CD4-positive, alpha-beta T cell treated with Interferon alpha-2 for 1 hour (primary cell): ENCODE measurements at regions not wholly inside any gene's neighbourhood (a gene's known extent, or its start where the extent isn't known, plus 50 kb on each side); places are given as distances from the start of the nearest gene placed in this dataset.

Experiments used
- DNase-seq, 2 donors: peaks; one replicate each; pipeline ENCODE4 v3.0.0-alpha.2; 2020 to 2022

DNA sequence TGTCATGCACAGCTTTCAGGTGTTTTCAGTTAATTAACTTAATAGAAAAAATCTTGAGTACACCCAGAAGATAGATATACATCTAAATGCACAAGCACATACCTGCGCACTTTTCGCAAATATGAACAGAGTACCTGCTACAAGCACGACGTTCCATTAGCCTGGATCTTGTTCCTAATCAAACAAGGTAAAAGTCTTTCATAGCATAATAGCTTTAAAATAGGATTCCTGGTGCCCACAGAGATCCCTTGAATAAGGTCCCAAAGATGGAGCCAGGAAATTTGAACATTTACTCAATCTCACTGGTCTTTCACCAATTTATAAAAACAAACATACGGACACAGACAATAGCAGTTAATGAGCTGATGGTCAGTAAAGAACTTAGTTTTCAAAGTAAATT lies 689.8 kb upstream of the CHORDC1 start:
- no peak for DNase-seq

DNA sequence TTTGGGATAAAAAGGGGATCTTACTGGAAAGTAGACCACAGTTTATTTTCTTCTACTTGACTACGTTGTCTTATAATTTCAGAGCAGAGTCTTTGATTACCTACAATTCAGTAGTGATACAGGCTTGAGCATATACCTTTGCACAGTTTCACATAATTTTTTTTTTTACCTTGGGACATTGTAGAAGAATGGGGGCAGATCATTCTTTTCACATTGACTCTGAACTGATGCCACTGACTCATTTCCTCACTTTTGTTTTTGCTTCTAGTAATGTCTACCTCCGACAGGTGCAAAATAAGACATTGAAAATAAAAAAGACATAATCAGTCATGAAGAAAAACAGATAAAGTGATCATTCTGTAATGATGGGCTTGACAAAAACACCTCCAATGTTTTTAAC lies 688.3 kb upstream of the CHORDC1 start:
- DNase-seq = no peak

DNA sequence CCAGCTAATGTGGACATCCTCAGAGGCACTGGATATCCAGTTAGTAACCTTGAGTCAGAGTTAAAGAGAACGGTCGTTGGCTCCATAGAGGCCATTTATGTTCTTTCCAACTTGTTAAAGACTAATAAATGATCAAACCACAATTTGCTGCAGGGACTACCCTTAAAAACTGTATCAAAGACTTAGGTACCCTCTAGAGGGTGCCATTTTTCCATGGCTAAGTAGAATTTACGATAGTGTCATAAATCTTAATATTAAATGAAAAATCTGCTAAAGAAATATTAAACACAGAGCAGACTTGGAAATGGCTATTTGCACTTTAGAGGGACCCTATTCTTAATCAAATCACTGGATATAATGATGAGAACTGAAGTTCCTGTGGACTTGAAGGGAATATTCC lies 685.2 kb upstream of the CHORDC1 start:
- no peak for DNase-seq

DNA sequence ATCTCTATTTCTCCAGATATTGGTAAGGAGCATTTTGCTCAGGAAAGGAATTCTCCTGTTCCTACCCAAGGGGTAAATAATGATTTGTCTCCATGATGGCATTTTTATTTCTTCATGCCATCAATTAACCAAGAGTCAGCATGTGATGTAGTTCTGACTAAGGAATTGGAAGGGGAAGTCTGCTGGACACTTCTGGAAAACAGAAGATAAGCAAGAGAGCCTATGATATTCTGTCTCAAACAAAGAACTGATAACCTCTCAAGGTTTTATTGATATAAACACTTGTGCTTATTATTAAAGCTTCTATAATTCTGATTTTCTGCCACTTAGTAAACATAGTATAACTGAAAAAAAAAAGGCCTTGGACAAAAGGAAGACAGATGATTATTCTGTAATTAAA lies 673.0 kb upstream of the CHORDC1 start:
- DNase-seq = no peak

DNA sequence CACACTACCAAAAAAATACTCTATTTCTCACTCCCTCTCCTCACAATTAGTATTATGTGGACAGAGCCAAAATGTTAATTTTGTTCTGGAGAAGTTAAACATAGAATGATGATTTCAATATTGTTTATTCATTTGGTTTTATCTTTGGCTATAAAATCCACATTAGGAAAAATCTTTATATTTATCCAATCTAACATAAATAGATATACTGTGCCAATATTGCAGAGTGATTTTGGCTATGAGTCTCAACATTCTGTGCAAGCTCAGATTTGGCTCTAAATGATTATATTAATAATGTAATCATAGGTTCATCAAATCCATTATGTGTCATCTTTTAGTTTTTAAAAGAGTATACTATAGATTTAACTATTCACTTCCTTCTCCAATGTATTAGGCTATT lies 667.5 kb upstream of the CHORDC1 start:
- DNase-seq = no peak

DNA sequence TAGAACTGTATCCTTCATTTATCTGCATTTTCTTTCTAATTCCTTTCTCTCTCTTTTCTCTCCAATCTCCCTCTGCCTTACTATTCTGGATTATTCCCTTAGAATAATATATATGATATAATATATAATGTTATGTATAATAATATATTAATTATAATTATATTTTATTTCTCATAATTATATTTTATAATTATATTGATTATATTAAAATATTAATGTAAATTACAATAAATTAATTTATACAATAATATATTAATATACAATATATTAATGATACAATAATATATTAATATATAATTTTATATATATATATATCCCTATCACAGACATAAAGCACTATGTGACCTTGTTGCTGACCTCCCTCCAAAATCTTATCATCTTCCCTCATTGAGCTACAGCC lies 661.3 kb upstream of the CHORDC1 start:
- no peak for DNase-seq

DNA sequence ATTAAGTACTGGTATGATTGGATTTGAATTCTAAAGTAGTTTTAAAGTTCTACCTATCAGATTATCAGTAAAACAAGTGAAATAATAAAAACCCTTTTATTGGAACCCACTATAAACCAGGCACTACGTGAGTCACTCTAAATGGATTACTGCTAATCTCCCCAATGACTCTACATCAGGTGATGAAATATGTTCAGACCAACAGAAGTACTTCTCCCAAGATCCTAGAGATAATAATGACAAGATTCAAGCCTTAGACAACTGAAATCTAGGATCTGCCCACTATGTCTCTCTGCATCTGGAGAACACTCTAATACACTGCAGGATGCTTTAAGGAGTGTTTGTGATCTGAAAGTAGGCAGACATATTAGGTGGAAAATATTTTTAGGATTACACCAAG lies 652.1 kb upstream of the CHORDC1 start:
- no peak for DNase-seq

DNA sequence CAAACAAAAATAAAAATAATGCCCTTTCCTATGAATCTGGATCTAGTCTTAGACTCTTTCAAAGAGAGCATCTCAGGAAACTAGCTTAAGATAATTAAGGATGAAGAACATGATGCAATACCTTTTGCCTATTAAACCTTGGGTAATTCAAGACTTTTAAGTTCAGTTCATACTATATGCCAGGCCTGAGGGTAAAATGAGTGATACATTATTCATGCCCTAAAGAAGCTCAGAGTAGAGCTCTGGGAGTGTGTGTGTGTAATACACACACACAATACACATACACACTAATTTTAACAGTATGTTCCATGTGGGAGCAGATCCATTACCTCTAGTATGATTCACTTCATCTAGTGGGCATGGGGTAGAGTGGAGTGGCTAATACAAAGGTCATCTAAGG lies 651.4 kb upstream of the CHORDC1 start:
- DNase-seq = no peak

DNA sequence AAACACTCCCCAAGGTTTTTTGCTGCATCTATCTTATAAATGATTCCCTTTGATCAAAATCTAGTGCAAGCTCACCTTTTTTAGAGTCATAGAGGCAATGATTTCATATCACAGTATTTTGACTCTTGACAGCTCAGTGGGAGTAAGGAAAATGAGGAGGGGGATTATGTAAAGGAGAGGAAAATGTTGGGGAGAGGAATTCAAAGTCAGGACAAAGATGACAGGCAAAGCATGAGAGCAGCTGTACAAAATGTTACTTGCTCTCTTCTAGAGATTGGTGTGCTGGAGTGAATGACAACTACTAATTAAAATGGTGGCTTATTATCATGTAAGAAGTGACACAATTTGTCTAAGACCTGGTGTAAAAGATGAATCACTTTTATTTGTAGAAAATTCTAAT lies 644.6 kb upstream of the CHORDC1 start:
- no peak for DNase-seq

DNA sequence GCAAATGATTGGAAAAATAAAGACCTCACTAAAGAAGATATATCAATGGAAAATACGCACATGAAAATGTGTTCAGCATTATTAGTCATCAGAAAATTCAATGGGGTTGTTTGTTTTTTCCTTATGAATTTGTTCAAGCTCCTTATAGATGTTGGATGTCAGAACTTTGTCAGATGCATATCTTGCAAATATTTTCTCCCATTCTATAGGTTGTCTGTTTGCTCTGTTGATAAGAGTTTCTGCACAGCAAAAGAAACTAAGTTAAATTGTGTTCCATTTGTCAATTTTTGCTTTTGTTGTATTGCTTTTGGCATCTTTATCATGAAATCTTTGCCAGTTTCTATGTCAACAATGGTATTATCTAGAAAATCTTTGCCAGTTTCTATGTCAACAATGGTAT lies 633.9 kb upstream of the CHORDC1 start:
- no peak for DNase-seq

DNA sequence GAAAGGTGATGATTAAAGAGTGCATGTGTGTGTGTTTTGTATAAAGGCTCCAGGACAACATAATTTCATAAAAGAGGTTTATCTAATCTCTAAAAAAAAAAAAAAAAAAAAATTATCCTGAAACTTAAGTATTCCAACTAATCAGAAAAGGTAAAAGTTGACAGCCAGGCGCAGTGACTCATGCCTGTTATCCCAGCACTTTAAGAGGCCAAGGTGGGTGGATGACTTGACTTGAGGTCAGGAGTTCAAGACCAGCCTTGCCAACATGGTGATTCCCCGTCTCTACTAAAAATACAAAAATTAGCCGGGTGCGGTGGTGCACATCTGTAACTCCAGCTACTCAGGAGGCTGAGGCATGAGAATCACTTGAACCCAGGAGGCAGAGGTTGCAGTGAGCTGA lies 632.7 kb upstream of the CHORDC1 start:
- no peak for DNase-seq

DNA sequence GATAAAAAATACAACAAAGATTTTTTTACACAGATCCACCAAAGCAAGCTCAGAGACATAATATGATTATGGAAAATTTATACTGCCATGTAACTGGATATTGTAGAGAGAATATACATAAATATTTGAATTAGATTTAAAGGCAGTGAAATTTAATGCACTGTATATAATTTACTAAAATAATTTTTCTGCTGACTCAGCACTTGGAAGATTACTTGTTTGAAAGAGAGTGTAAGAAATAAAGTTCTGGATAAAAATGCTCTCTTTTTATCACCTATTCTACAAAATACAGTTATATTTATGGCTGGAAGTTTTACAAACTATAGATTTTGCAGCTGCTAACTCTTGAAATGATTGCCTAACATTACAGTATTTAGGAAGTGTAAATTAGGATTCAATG lies 628.3 kb upstream of the CHORDC1 start:
- DNase-seq = no peak

DNA sequence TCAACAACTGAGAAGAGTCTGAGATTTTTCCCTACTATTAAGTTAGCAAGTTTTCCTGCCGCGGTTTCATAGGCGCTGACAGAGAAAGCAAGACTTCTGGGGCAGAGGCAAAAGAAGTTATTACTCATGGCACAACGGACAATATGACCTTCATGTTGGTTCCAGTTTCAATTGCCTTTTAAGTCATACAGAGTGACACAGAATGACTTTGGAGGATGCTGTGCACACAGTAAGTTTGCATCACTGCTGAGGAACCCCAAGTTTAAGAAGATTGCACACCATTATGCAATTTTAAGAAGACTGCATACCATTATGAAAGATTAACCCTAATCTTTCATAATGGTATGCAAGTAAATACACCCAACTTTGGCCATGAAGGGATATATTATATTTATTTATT lies 626.5 kb upstream of the CHORDC1 start:
- DNase-seq = no peak

DNA sequence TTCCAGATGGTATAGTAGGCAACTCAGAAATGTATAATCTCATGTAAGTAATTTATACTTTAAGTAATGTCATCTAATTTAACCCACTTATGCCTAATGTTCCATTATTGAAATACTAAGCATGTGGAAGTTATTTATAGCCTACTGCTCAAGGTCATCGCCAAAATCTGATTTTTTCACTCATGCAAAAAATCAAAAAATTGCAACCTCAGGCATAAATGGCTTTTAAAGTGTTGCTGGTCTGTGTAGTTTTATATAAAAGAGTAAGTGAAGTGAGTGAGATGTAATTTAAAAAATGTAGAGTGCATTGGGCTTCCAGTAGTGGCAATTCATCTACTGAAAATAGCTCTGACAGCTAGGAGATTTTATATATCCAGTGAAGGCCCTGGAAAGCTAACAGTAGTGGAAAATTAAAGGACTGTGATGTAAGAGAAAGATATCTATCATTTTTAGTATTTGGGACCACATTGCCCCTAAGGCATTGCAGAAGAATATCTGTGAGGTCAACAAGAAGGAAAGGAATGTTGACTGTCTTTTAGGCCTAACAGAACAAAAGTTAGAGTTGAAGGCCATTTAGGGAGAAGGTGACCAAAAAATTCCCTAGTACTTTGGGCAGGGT lies 624.5 kb upstream of the CHORDC1 start:
- DNase-seq = no peak

DNA sequence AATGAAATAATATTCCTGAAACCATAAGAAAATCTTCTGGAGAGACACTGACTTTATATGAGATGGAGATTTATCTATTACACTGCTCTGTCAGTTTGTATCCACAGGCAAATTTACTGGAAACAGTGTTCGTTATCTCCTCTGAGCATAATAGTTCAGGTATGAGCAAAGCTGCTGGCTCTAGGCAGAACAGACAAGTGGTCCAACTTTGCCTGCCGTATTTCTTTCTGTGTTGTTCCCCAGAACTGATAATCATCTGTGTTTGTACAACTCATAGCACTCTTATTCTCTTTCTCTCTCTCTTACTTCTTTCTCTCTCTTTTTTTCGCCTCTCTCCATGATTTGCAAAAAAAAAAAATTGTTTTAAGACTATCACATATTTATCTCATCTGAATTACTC lies 623.8 kb upstream of the CHORDC1 start:
- no peak for DNase-seq

DNA sequence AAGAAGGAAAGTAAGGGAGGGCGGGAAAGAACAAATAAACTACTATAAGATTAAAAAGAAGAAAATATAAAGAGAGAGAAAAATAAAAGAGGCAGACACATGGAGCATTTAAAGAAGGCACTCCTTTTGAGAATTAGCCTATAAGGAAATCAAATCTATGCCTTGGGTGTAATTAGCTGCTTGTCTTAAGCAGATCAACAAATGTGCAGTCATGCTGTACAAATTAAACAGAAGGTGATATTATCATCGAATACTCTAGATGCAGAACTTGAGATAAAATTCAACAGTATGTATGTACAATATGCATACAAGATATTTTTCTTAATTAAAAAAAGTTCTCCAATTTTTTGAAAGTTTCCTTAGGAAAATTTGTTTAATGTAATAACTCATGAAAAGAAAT lies 623.0 kb upstream of the CHORDC1 start:
- no peak for DNase-seq

DNA sequence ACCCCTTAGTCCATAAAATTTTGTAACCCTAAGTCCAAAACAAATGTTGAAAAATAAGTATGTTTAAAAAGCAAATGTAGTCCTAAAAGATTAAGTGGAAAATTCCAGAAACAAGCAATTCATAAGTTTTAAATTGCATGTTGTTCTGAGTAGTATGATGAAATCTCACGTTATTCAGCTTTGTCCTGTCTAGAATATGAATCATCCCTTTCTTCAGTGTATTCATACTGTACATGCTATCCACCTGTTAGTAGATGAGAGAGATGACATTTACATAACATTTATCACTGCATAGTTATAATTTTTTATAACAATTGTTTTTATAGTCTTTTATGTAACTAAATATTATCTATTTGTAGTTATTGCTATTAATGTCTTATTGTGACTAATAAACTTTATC lies 622.3 kb upstream of the CHORDC1 start:
- DNase-seq = no peak

DNA sequence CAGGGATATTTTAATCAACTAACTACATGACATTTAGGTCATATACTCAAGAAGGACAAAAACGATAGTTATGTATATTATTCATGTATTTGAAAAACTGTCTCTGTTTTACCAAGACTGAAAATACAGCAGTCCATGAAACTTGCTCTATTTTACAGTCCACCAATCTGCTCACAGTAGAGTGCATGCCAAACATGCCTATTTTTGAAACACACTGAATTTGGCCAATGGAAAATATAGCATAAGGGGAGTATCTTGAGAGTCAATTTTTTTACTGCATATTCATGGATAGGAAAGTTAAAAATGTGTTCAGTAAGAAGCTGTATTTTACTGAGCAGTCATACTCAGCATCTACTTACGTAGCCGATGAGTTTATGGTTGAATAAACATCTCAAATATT lies 621.2 kb upstream of the CHORDC1 start:
- no peak for DNase-seq

DNA sequence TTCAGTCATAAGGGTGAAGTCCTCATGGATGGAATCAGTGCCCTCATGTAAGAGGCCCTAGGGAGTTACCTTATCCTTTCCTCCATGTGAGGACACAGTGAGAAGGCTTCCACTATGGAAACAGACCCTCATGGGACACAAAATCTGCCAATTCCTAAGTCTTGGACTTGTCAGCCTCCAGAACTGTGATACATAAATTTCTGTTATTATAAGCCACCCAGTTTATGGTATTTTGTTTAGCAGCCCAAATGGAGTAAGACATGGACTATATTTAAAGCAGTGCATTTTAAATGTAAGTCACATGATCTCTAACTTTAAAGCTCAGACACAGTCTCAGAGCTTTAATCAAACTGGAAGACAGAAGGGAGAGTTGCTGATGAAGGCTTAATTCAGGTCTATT lies 619.8 kb upstream of the CHORDC1 start:
- DNase-seq = no peak

DNA sequence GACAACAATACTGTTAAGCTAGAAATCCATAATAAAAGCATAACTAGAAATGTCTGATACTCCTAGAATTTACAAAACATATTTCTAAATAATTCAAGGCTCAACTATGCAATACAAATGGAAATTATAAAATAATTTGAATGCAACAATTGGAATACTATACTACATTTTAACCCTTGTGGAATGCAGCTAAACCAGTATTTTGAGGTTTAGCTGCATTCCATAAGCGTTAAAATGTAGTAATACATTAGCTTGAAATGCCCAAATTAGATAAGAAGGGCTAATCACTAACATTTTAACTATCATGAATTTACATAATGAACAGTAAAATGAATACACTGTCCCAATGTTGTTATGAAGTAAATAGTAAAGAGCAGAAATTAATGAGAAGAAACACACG lies 617.2 kb upstream of the CHORDC1 start:
- DNase-seq = no peak

DNA sequence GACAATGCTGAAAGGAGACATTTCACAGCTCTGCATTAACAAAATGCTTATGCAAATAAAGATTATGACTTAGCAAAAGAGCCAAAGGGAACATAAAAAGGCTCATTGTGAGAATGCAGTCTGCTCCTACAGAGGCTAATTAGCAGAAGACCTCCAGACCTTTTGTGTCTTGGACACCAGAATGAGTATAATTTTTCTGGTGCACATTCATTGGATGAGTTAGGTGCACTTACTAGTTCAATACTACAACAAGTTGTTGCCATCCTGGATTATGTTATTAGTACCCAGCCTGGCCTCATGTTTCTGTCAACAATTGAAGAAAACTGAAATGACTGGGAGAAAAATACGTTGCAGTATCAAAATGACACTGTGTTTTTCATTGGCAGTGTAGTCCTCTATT lies 613.2 kb upstream of the CHORDC1 start:
- no peak for DNase-seq

DNA sequence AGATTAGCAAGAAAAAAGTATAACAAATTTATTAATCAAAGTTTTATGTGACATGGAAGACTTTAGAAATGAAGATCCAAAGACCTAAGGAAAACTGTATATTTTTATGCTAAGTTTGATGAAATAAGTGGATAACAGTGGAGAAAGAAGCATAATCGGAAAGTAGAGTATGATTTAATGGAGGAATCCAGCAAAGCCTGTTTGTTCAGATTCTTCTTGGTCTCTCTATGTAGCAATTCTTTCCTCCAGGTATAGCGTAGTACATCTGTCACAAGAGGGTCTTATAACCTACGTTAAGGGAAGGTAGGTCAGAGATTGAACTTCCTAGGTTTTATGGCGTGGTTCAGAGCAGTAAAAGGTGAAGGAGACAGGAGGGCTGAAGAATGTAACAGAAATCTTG lies 600.6 kb upstream of the CHORDC1 start:
- no peak for DNase-seq

DNA sequence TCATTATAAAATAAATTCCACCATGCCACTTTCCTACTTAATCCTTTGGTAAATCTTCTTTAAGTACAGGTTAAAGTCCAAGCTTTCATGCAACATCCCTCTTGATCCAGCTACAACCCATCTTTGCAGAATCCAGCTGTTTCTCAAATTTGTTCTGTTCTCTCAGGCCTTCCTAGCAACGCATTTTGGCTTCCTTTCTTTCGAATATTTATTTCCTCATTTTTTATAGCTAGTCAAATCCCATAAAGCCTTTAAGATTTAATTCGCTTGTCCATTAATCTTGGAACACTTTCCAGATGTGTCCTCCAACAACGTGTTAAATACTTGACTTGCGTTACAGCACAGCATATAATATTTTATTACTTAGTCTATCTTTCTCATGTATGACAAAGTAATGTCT lies 600.1 kb upstream of the CHORDC1 start:
- no peak for DNase-seq

DNA sequence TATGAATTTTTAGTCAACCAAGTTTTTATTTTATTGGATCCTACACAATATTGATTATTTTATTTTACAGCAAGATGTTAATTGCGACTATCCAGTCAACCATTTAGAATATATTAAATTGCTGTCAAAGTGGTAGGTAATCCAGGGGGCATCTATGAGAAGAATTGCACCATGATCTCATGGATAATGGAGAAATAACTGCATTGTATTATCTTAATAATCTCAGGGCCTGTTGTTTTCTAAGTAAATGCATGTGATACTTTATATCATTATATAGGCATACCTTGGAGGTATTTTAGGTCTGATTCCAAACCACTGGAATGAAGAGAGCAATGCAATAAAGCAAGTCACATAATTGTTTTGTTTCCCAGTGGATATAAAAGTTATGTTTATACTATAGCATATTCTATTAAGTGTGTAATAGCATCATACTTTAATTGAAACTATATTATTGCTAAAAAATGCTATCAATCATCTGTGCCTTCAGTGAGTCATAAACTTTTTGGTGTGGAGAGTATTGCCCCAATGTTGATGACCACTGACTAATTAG lies 595.4 kb upstream of the CHORDC1 start:
- no peak for DNase-seq

DNA sequence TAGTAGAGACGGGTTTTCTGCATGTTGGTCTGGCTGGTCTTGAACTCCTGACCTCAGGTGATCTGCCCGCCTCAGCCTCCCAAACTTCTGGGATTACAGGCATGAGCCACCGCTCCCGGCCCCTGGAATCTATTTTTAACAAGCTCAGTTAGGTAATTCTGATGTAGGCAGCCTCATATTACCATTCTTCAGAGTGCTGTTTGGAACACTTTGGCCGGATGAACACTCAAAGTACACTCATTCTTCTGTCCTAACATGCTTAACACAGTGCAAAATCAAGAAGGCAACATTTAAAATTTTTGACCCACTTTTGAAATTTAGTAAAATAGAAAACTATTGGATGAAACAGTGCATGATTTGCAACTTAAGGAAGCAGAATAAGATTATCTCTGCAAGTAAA lies 586.7 kb upstream of the CHORDC1 start:
- DNase-seq = no peak

DNA sequence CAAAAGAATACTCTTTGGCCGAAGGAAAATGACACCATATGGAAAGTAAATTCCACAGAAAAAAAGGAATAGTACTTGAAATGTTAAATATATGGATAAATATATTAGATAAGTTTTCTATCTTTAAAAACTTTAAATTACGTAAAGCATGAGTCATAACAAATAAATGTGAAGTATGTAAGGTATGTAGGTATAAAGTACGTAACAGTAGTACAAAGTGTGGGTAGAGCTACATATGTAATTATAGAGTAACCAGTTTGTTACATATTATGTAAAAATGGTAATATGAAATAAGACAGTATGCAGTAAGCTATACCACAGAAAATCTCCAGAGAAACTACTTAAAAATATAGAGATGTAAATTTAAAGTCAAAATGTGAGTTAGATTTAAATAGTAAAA lies 582.3 kb upstream of the CHORDC1 start:
- DNase-seq = no peak
